ENCODE measurements at regions not wholly inside any gene's neighbourhood (a gene's known extent, or its start where the extent isn't known, plus 50 kb on each side); places are given as distances from the start of the nearest gene placed in this dataset.

DNA sequence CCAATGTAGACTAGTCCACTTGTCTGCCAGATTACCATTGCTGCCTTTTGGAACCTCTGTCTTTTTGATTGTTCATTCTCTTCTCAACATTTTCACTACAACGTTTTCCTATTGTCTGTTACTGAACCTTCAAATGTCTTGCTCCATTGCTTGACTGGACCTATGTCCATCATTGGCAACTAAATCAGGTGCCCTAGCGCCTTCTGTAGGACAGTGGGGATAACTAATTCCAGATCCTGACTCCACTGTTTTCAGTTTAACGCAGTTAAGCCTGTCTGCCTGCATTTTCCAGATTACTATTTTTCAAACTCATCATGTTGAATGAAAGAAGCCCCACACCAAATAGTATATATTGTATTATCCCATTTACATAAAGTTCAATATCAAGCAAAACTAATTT is 433.6 kb downstream of the RNF144B start:
- Histone ChIP-seq H3K9ac (ENCODE audit: low read length) (no peak overlapping the region), H3K4me1 (ENCODE audit: insufficient read depth, low read length, severe bottlenecking) (no peaks in the 10 kb centered on the region), H3K27me3 (ENCODE audit: insufficient read depth, low read length) (no peaks in the 10 kb centered on the region), H3K4me3 (ENCODE audit: low read depth, low read length, poor library complexity, severe bottlenecking) (no peak overlapping the region), H4K20me1 (ENCODE audit: insufficient read depth, low read length) (no peaks in the 10 kb centered on the region), H2AFZ (ENCODE audit: low read length) (no peak overlapping the region), H3K9me2 (ENCODE audit: low read depth, low read length) (no peaks in the 10 kb centered on the region), H3K79me2 (ENCODE audit: insufficient read depth, low read length) (no peaks in the 10 kb centered on the region), H3F3A (ENCODE audit: insufficient read depth, low read length) (no peaks in the 10 kb centered on the region), H3K27ac (ENCODE audit: low read depth, low read length, poor library complexity, severe bottlenecking) (no peak overlapping the region), H3K36me3 (ENCODE audit: insufficient read depth, low read length) (no peaks in the 10 kb centered on the region), H3K4me2 (ENCODE audit: low read length) (no peak overlapping the region), H3K9me3 (ENCODE audit: low read length) (peaks cover 11% of the 10 kb centered on the region; the same call in 1 of the 2 replicates)
- no peak for TF ChIP-seq EZH2 (IDR thresholded peaks at IDR 0.05; ENCODE audit: borderline replicate concordance, low read length)
- TF ChIP-seq, protein P1, sequence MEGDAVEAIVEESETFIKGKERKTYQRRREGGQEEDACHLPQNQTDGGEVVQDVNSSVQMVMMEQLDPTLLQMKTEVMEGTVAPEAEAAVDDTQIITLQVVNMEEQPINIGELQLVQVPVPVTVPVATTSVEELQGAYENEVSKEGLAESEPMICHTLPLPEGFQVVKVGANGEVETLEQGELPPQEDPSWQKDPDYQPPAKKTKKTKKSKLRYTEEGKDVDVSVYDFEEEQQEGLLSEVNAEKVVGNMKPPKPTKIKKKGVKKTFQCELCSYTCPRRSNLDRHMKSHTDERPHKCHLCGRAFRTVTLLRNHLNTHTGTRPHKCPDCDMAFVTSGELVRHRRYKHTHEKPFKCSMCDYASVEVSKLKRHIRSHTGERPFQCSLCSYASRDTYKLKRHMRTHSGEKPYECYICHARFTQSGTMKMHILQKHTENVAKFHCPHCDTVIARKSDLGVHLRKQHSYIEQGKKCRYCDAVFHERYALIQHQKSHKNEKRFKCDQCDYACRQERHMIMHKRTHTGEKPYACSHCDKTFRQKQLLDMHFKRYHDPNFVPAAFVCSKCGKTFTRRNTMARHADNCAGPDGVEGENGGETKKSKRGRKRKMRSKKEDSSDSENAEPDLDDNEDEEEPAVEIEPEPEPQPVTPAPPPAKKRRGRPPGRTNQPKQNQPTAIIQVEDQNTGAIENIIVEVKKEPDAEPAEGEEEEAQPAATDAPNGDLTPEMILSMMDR (IDR thresholded peaks at IDR 0.05; ENCODE audit: low read length), result no peak

DNA sequence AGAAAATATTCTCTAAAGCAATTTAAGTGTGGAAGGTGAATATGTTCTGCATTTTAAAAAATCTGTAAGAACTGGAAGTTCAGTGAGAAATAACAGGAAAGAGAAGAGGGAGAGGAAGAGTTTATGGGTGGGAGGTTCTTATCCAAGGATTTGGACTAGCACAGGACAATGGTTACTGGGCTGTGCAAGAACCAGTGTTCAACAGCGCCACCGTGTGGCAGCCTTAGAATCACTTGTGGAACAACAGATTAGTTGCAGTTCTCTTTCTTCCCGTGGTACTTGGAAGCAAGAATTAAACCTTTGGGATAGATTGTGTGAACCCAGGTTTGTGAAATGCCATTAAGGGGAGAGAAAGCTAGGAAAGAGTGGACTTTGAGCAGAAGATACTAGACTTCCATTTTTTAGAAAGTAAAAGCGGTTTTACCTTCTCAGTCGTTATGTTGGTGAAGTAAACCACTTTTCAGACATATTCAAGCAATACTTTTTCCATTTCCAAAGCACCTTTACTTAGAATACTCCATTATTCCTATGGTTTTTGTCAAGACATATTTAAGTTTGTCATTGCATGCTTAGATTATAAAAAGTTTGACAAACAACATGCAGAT is 436.7 kb downstream of the RNF144B start:
- H3K4me1 ChIP-seq (ENCODE audit: insufficient read depth, low read length, severe bottlenecking), result no peaks in the 10 kb centered on the region
- H3K79me2 ChIP-seq (ENCODE audit: insufficient read depth, low read length), result no peaks in the 10 kb centered on the region
- no peak for TF ChIP-seq EZH2 (IDR thresholded peaks at IDR 0.05; ENCODE audit: borderline replicate concordance, low read length)
- TF ChIP-seq, protein P1 (IDR thresholded peaks at IDR 0.05; ENCODE audit: low read length), result peak; percentile 87
- peaks cover 11% of the 10 kb centered on the region; the same call in 1 of the 2 replicates for H3K9me3 ChIP-seq (ENCODE audit: low read length)
- H3K4me2 ChIP-seq (ENCODE audit: low read length), result no peak overlapping the region
- no peaks in the 10 kb centered on the region for H3F3A ChIP-seq (ENCODE audit: insufficient read depth, low read length)
- no peak overlapping the region for H2AFZ ChIP-seq (ENCODE audit: low read length)
- no peak overlapping the region for H3K4me3 ChIP-seq (ENCODE audit: low read depth, low read length, poor library complexity, severe bottlenecking)
- H4K20me1 ChIP-seq (ENCODE audit: insufficient read depth, low read length), result no peaks in the 10 kb centered on the region
- H3K27me3 ChIP-seq (ENCODE audit: insufficient read depth, low read length), result no peaks in the 10 kb centered on the region
- no peak overlapping the region for H3K9ac ChIP-seq (ENCODE audit: low read length)
- H3K9me2 ChIP-seq (ENCODE audit: low read depth, low read length), result no peaks in the 10 kb centered on the region
- H3K36me3 ChIP-seq (ENCODE audit: insufficient read depth, low read length), result no peaks in the 10 kb centered on the region
- no peak overlapping the region for H3K27ac ChIP-seq (ENCODE audit: low read depth, low read length, poor library complexity, severe bottlenecking)

DNA sequence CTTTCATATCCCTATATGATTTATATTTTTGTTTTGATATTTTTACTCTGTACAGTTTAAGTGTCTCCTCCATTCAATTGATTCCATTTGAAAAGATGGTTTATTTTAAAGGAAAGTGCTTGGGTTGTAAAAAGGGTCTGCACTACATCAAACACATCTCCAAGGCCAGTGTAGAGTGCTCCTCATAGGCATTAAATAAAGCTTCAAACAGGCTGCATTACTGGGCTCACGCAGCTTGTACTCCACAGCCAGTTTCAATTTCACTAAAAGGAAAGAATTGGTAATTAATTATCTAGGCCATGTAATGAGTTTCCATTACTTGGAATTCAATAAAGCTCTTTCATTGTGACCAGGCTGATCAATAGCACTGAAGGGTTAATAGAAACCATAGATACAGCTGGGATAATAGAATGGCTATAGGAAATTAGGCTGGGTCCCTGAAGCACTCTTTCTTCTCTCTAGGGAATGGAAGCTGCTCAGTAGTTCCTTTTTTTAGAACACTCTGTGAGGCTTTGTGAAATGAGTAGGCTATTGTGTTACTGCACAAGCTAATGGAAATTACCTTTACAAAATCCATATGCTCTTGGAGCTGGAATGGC is 442.2 kb downstream of the RNF144B start:
- Histone ChIP-seq H2AFZ (ENCODE audit: low read length) (no peak overlapping the region), H3F3A (ENCODE audit: insufficient read depth, low read length) (no peaks in the 10 kb centered on the region), H3K4me2 (ENCODE audit: low read length) (no peak overlapping the region), H3K4me1 (ENCODE audit: insufficient read depth, low read length, severe bottlenecking) (no peaks in the 10 kb centered on the region), H3K27me3 (ENCODE audit: insufficient read depth, low read length) (no peaks in the 10 kb centered on the region), H3K27ac (ENCODE audit: low read depth, low read length, poor library complexity, severe bottlenecking) (no peak overlapping the region), H3K36me3 (ENCODE audit: insufficient read depth, low read length) (no peaks in the 10 kb centered on the region), H3K4me3 (ENCODE audit: low read depth, low read length, poor library complexity, severe bottlenecking) (no peak overlapping the region), H4K20me1 (ENCODE audit: insufficient read depth, low read length) (no peaks in the 10 kb centered on the region), H3K9me2 (ENCODE audit: low read depth, low read length) (no peaks in the 10 kb centered on the region), H3K9ac (ENCODE audit: low read length) (no peak overlapping the region), H3K9me3 (ENCODE audit: low read length) (no peaks in the 10 kb centered on the region), H3K79me2 (ENCODE audit: insufficient read depth, low read length) (no peaks in the 10 kb centered on the region)
- TF ChIP-seq, protein P1 (IDR thresholded peaks at IDR 0.05; ENCODE audit: low read length), result no peak
- no peak for TF ChIP-seq EZH2 (IDR thresholded peaks at IDR 0.05; ENCODE audit: borderline replicate concordance, low read length)

All from OCI-LY1 (cell line).